NCI-H345 treated with DMSO at 0.1 percent for 48 hours (cell line): ENCODE measurements at regions not wholly inside any gene's neighbourhood (a gene's known extent, or its start where the extent isn't known, plus 50 kb on each side); places are given as distances from the start of the nearest gene placed in this dataset.
A peak's percentile ranks its signal among the peaks of the same experiment; 100 is the strongest.
"Not testable (repeated sequence)": the region's sequence is repeated elsewhere in the genome, so short reads cannot be mapped to it uniquely, and the experiment has no call there.

Experiments
- DNase-seq: peaks from one replicate; lab custom pipeline; 2025; ENCODE audit not compliant: unreplicated experiment; lab: John Stamatoyannopoulos, UW

GRCh38 chr14:37841039-37841438 is 245.6 kb downstream of the TTC6 start:
- DNase-seq, result not testable (repeated sequence)

- no peak for DNase-seq
Measured at GRCh38 chr14:37842106-37842505, 246.7 kb downstream of the TTC6 start.

- no peak for DNase-seq
Measured at GRCh38 chr14:37843954-37844607, 248.7 kb downstream of the TTC6 start.

DNA sequence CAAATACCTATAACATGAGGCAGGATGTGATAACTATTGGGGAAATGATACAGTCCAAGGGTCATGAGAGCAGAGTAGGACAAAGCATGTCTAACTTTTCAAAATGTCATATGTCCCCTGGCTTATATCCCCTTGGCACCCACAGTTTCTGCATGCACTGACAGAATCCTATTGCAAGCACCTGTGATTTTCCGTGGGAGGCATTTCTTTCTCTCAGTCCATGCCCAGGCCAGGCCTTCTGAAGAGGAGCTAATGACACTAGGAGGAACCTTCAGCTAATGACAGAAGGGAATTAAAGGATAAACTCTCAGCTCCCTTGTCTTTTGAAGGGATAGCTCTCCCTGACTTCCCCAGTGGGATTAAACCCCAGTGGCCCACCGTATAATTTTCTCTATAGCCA is 249.2 kb downstream of the TTC6 start:
- no peak for DNase-seq

GRCh38 chr14:37848985-37849621 is 253.7 kb downstream of the TTC6 start:
- DNase-seq, result no peak

GRCh38 chr14:37851054-37851453 is 255.6 kb downstream of the TTC6 start:
- DNase-seq, result no peak

- no peak for DNase-seq
Measured at GRCh38 chr14:37855871-37856270, 260.4 kb downstream of the TTC6 start.

DNA sequence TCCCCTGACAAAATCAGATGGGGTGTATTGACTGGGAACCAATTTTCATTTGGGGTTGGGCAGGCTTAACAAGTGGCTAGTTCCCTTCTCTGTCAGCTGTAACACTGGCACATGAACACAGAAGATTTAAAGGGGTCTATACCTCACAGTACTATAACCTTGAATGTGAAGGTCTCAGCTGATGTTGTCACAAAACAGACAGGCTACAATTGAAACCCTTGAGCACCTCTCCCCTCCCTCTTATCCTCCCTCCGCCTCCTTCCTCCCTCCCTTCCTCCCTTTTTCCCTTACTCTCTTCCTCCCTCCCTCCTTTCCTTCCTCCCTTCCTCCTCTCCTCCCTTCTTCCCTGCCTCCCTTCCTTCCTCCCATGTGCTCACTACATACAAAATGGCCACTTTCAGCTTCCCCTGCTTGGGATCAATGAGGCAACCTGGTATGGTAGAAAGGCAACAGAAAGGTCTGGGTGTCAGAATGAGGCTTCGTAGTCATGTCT is 262.4 kb downstream of the TTC6 start:
- no peak for DNase-seq

DNA sequence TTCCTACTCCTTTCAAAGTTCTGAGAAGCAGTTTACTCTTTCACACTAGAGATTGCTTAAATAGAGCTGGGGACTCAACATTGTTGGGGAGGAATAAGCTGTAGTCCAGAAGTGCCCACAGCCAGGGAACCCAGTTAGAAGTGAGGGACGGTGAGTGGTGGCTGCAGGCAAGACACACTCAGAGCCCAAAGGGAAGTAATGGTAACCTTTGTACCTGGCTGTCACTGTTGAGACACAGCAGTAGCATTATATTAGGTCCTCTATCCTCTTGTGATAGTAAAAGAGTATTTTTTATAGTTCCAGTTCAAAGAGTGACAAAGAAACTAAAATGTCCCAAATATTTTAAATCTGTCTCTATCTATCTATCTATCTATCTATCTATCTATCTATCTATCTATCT is 263.3 kb downstream of the TTC6 start:
- DNase-seq, result no peak

GRCh38 chr14:37859177-37859576 is 263.7 kb downstream of the TTC6 start:
- DNase-seq, result no peak

DNA sequence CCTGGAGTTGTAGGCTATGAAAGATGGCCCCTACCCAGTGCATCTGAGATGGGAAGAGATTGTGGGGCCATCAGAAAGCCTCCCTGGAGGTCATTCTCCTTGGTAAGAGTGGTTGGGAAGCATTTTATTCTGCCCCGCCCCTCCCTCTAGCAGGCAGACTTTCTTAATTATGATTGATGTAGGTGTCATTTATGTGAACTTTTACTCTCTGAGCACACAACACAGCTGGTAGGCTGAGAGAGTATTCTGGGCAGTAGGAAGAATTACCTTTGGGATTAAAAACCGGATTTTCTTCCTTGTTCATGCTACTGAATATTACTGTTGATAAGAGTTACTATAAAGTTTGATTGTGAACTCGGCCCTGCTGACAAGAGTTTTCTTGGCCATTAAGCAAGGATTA is 266.8 kb downstream of the TTC6 start:
- DNase-seq, result no peak

DNA sequence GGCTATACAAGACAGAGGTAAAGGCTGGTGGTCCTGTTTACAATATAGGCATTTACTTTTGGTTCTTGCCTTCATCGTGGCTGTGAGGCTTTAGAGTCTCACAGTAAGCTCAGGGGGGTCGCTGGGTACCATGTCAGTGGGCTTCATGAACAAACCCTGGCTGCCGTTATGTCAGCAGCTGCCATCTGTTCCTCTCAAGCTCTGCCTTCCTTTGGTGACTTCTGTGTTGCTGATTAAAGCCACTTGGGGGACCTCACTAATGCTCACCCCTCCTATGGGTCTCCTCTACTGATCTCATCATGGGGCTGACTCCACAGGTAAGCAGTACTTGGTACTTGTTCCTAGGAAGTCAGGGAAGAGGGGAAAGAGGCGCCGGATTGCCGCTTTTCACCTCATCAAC is 268.7 kb downstream of the TTC6 start:
- no peak for DNase-seq

DNA sequence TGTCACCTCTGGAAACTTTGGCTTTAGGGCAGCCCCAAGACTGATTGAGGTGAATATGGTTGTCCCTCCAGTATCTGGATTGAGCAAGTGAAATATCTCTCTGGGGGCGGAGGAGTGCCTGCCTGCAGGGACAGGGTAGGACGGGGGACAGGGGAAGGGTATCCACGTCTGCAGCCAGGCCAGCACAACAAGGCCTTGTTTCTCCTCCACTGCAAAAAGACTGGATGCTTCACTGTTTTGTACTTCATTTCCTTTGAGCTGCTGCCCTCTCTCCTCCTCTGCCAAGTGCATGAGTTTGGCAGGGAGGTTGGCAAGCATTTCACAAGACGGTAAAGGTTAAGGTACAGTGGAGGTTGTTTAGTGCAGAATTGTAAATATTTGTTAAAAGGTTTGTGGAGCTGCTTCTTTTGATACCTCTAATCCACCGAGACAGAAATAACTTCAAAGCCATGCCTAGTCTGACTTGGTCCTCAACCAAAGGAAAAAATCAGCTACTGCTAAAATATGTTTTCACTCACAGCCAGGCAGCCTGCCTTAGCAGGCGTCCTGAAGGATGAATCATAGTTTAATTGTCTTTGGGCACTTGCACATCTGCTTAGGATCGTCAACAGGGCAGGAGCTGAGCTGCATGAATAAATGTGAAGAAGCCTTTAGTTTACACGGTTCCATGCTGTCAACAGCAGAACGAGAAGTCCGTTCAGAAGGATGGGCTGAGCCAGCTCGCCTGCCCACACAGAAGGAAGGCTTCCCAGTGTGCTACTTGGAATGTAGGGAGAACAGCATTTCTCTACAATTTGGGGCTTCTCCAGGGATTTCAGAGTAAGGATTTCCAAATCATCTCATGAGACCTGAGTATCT is 269.7 kb downstream of the TTC6 start:
- peak; percentile 35 for DNase-seq

- no peak for DNase-seq
Measured at GRCh38 chr14:37865719-37866549, 270.5 kb downstream of the TTC6 start.

GRCh38 chr14:37869633-37870032 is 274.2 kb downstream of the TTC6 start:
- DNase-seq, result no peak

DNA sequence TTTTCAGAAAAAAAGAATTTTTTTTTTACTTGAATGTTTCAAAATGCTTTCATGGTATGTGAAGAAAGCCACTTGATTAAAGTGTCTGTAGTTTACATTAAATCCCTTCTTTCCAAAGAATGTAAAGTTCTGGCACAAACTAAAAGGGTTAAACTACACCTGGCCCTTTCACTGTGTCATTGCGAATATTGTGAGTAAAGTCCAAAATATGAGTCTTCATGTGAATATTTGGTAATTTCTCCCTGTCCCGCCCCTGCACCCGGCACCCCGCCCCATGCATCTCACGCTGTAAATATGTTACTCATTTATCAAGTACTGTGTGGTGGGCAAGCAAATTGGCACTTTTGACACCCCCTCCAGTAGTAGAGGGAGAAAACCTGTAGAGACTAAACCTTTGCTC is 274.7 kb downstream of the TTC6 start:
- no peak for DNase-seq

GRCh38 chr14:37870632-37871346 is 275.4 kb downstream of the TTC6 start:
- no peak for DNase-seq

- not testable (repeated sequence) for DNase-seq
Measured at GRCh38 chr14:37874065-37874428, 278.6 kb downstream of the TTC6 start.

GRCh38 chr14:37874429-37875109 is 279.1 kb downstream of the TTC6 start:
- peak; percentile 60 for DNase-seq

- no peak for DNase-seq
Measured at GRCh38 chr14:37888234-37888633, 292.8 kb downstream of the TTC6 start.
